C4-2B (cell line): ENCODE measurements at regions not wholly inside any gene's neighbourhood (a gene's known extent, or its start where the extent isn't known, plus 50 kb on each side); places are given as distances from the start of the nearest gene placed in this dataset.

Source experiments
- ZFX ChIP-seq: fragments of 450-650 bp; IDR thresholded peaks from 2 replicates; pipeline ENCODE4 v1.6.1; 2017
- TF ChIP-seq, protein P1 (sequence below): fragments of 450-650 bp; conservative IDR thresholded peaks from 2 replicates; pipeline ENCODE4 v1.5.1; 2017; ENCODE audit warnings: mild to moderate bottlenecking

DNA sequence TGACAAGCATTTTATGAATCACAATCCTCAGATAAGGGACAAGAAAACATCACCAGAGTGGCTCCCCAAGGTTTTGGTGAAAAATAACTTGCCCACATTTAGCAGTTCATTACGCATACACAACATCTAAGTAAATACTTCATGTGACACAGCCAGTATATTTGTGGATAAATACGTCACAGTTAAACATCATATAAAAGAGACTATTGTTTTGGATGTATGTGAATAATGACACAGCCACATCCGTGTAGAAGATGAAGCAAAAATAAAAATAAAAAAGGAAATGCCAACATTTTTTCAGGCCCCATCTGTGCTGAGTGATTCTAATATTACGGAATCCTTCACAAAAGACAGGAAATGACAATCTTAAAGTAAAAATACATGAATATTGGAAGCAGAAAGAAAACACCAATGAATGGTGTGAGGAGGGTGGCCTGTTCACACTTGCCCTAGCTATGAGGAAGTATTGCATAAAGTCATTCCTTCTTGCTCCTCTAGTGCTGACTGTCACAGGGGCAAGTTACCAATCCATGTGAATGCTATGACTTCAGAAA, 457.1 kb downstream of the KLF12 start:
- TF ChIP-seq, protein P1, sequence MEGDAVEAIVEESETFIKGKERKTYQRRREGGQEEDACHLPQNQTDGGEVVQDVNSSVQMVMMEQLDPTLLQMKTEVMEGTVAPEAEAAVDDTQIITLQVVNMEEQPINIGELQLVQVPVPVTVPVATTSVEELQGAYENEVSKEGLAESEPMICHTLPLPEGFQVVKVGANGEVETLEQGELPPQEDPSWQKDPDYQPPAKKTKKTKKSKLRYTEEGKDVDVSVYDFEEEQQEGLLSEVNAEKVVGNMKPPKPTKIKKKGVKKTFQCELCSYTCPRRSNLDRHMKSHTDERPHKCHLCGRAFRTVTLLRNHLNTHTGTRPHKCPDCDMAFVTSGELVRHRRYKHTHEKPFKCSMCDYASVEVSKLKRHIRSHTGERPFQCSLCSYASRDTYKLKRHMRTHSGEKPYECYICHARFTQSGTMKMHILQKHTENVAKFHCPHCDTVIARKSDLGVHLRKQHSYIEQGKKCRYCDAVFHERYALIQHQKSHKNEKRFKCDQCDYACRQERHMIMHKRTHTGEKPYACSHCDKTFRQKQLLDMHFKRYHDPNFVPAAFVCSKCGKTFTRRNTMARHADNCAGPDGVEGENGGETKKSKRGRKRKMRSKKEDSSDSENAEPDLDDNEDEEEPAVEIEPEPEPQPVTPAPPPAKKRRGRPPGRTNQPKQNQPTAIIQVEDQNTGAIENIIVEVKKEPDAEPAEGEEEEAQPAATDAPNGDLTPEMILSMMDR: no peak
- no peak for TF ChIP-seq ZFX
